HPDE6-E6E7 (cell line): ENCODE measurements at regions not wholly inside any gene's neighbourhood (a gene's known extent, or its start where the extent isn't known, plus 50 kb on each side); places are given as distances from the start of the nearest gene placed in this dataset.

Experiments used
- DNase-seq: peaks from one replicate; pipeline ENCODE4 v3.0.0; 2011; ENCODE audit warnings: missing footprints; ENCODE audit errors: extremely low spot score

DNA sequence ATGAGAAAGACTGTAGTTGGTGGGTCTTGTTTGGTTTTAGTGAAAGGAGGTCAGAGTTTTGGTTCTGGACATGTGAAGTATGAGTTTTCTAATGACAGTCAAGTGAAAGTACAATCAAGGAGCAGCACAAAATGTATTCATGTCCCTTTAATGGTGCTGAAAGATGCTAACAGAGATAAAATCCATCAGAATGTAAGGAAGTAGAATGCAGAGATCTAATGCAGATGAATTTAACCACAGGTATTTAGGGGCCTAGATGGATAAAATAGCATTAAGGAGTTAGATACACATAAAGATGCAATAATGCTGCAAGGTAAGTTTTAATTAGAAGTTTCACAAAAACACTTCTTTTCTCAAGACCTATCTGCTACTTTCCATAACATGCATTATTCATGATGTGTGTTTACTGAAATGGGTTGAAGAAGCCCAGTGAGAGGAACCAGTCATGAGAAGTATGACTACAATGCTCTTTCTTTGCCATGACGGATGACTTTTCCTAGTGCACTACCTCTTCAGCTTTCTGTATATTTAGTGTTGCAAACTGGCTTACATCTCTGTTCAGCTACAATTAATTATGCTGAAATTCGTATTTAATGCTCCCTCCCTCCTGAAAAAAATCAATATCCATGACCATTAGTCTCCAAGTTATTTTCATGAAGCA is 222.9 kb upstream of the HTR2A start:
- DNase-seq: no peak

DNA sequence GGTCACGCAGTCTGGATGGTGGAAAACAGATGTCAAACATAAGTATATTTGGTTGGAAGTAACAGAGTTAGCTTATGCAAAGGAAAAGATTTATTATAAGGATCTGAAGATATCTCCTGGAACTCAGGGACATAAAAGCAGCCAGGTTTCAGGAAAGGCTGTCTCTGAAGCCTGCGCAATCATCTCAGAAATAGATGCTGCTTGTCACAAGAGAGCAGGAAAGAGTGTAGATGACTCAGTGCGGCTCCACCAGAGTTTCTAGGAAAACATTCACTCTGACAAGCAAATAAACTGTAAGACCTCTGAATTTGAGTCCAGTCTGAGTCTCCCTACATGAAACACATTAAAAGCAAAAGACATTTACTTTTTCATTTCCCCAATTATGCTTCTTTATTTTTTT is 220.4 kb upstream of the HTR2A start:
- no peak for DNase-seq

- no peak for DNase-seq
Measured at GRCh38 chr13:47114030-47114429, 217.2 kb upstream of the HTR2A start.

- no peak for DNase-seq
Measured at GRCh38 chr13:47112903-47113299, 216.0 kb upstream of the HTR2A start.

- no peak for DNase-seq
Measured at GRCh38 chr13:47112205-47112902, 215.5 kb upstream of the HTR2A start.

GRCh38 chr13:47111499-47111898 is 214.6 kb upstream of the HTR2A start:
- DNase-seq: no peak

DNA sequence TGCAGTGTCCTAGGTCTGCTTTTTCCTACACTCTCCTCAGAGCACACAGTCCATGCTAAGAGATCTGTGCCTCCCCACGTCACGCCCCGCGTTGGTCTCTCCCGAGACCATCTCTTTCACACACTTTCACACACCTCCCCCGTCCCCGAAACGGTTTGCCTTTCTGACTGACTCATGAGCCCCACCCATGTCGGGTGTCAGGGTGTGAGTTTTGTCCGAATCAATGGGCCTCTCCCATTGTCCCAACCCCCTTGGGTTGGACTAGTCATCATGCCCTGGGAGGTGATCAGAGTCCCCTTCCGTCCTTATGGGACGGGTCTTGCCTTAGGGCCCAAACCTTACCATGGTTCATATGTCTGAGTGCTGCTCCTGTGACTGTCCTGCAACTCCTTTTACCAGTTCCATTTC is 214.0 kb upstream of the HTR2A start:
- DNase-seq: no peak

DNA sequence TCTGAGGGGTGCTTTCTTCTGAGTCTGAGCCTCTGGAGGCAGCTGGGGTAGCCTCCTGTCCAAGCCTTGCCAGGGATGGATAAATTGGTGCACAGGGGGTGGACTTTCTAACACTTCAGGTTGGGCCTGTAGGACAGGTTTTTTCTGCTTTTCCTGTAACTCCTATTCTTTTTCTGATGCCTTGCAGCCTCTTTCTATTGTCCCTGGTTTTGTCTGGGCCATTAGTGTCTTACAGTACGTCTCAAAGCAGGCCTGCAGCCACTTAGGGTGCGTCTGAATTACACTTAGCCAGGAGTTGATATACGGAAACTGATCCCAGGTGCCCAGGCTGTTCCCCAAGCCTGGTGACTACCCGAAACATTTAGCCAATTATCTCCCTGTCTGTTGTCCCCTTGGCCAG is 213.3 kb upstream of the HTR2A start:
- no peak for DNase-seq

GRCh38 chr13:47109028-47109427 is 212.2 kb upstream of the HTR2A start:
- DNase-seq: no peak

- DNase-seq: no peak
Measured at GRCh38 chr13:47100214-47100853, 203.5 kb upstream of the HTR2A start.

DNA sequence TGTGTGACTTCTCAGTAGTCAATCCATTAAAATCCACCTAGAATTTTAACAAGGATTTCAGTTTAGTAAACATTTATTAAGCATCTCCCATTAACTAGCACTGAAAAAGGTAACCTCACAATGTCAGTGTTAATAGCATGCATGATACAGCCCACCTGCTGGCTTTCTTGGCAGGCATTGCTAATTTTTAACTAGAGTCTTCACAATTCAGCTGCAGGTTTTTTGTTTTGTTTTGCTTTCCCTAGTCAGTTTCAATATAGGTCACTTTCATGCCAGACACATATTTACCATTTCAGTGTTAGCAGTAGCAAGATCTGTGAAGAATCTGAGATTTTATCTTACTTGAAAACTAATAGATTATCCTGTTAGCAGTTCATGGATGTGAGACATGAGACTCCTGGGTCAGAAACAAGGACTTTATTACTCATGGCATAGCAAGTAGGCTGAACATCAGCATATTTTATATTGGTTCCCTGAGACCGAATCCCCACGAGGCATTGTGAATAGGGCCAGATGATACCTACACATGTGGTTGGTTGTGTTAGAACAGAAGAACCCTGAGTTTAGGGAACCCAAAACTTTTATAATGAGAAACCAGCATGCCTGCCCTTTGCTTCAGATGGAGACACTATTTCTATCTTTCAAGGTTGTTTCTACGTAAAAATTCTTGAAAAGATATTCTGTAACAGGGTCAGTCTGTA is 198.0 kb upstream of the HTR2A start:
- DNase-seq: no peak

GRCh38 chr13:47092202-47092601 is 195.3 kb upstream of the HTR2A start:
- DNase-seq: no peak

- DNase-seq: no peak
Measured at GRCh38 chr13:47087841-47088240, 191.0 kb upstream of the HTR2A start.

- DNase-seq: no peak
Measured at GRCh38 chr13:47087241-47087640, 190.4 kb upstream of the HTR2A start.

DNA sequence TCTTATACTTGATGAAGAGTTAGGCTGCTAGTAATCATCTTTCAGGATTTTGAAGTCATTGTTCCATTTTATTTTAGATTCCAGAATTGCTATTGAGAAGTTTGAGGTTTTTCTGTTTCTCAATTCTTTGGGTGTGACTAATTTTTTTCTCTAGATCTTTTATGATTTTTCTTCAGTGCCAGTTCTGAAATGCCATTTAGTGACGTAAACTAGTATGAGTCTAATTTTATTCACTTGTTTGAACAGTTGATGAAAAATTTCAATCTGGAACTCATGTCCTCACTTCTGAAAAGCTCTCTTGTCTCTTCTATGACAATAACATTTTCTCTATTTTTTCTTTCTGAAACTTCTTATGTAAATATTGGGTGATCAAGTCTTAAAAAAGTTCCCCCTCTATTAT is 188.5 kb upstream of the HTR2A start:
- DNase-seq: no peak

- no peak for DNase-seq
Measured at GRCh38 chr13:47081850-47082249, 185.0 kb upstream of the HTR2A start.

GRCh38 chr13:47081246-47081645 is 184.4 kb upstream of the HTR2A start:
- no peak for DNase-seq

DNA sequence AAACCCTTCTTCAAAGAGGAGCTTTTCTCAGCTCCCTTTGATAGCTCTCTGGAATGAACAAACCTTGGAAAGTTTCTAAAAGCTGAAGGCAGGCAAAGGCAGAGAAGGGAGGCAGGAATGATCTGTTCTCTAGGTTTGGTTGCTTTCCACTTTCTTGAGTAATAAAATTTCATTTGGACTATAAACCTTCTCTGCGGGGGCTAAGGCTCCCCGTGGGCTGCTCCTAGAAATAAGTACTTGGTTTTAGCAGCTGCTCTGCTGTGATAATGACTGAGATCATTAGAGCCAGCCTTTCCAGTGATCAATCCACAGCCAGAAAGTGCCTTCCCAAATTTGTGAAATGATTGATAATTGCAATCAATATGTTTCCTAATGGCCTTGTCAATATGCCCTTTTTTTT is 183.8 kb upstream of the HTR2A start:
- no peak for DNase-seq

DNA sequence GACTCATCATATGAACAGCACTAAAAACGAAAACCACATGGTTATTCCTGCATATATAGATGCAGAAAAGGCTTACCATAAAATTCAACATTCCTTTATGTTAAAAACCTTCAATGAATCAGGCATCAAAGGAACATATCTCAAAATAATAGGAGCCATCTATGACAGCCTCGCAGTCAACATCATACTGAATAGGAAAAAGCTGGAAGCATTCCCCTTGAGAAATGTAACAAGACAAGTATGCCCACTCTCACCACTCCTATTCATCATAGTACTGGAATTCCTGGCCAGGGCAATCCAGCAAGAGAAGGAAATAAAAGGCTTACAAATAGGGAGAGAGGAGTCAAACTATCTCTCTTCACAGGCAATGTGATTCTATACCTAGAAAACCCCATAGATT is 179.6 kb upstream of the HTR2A start:
- no peak for DNase-seq

- no peak for DNase-seq
Measured at GRCh38 chr13:47069133-47069532, 172.3 kb upstream of the HTR2A start.

DNA sequence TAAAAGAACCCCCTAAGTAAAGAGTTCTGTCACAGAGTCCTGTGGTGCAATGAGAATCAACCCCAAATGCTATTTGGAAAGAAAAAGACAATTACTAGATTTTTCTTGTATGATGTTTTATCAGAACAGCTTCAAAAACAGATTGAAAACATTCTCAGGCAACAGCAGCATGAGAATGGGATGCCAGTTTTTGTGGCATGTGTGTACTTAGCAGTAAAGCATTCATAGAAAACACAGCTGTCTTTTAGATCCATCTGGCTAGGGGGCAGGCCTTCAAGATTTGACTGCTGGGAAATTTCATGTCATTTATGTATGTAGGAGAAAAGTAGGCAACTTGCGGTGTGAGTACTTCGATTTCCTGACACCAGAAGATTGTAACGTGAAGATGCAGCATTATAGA is 170.5 kb upstream of the HTR2A start:
- no peak for DNase-seq

DNA sequence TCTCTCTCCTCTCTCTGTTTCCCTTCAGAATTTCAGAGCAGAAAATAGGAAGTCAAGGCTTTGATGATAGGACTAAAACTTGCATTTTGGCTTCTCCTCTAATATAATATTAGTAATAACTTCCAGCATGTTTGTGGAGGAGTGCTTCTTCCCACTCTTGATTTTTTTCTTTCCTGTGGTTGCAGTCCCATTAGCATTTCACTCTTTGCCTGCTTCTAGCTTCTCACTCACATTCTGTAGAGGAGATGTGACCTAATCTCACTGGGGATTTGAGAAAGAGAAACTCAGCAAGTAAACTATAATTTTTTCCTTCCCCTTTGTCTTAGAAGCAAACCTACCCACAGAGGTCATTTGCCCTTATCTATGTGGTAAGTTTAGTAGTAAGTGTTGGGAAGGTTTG is 169.4 kb upstream of the HTR2A start:
- no peak for DNase-seq

- DNase-seq: no peak
Measured at GRCh38 chr13:47064381-47064780, 167.5 kb upstream of the HTR2A start.
